ENCODE measurements at regions not wholly inside any gene's neighbourhood (a gene's known extent, or its start where the extent isn't known, plus 50 kb on each side); places are given as distances from the start of the nearest gene placed in this dataset.

- TF ChIP-seq REST (IDR thresholded peaks at IDR 0.05) (no peak), BHLHE40 (IDR thresholded peaks at IDR 0.05; ENCODE audit: low read depth, low read length) (no peak), NR3C1 (IDR thresholded peaks at IDR 0.05) (no peak)
These were observed 362.7 kb upstream of the SHH start (continued) for GRCh38 chr7:156175003-156175402.

- no peak overlapping the region for H3K4me2 ChIP-seq
- H3K9me3 ChIP-seq: no peaks in the 10 kb centered on the region
- WGBS (ENCODE audit: missing lambda C conversion rate): 68% methylated on average over 14 of the region's 17 CpGs
- H3K4me3 ChIP-seq: no peak overlapping the region
- H3K4me1 ChIP-seq: no peaks in the 10 kb centered on the region
- no peak for FAIRE-seq
- CTCF ChIA-PET: interaction anchor here (1.2 kb wide), 1 partner anchor 13 kb away, joined by 3 read pairs; no protein-coding TSS in a partner anchor
- no peak for DNase-seq (ENCODE audit: low read depth in 1 of 2, low spot score in 1 of 2)
- TF ChIP-seq ZC3H11A (IDR thresholded peaks at IDR 0.05): no peak
- H3K27ac ChIP-seq: no peak overlapping the region
- POLR2A ChIA-PET: no interaction called here
- ATAC-seq: no peak
These were observed 362.2 kb upstream of the SHH start for GRCh38 chr7:156174428-156174827.

GRCh38 chr7:156173748-156174353 lies 361.6 kb upstream of the SHH start:
- TF ChIP-seq GATA3 (IDR thresholded peaks at IDR 0.05; ENCODE audit: borderline replicate concordance) (no peak), RARB (CRISPR knock-in tag; IDR thresholded peaks at IDR 0.05) (no peak), ELK1 (IDR thresholded peaks at IDR 0.05; ENCODE audit: low read depth, low read length) (no peak), ATOH8 (CRISPR knock-in tag; IDR thresholded peaks at IDR 0.05; ENCODE audit: low read depth) (no peak), FOXS1 (CRISPR knock-in tag; IDR thresholded peaks at IDR 0.05) (no peak), EP300 (IDR thresholded peaks at IDR 0.05) (no peak), ZC3H11A (IDR thresholded peaks at IDR 0.05) (no peak), CHD4 (IDR thresholded peaks at IDR 0.05; ENCODE audit: borderline replicate concordance) (no peak), JUN (IDR thresholded peaks at IDR 0.05) (no peak), POLR2A (IDR thresholded peaks at IDR 0.05; ENCODE audit: low read length) (no peak), RNF2 (IDR thresholded peaks at IDR 0.05; ENCODE audit: borderline replicate concordance, low read depth) (no peak), HDAC2 (IDR thresholded peaks at IDR 0.05) (no peak), USF2 (IDR thresholded peaks at IDR 0.05) (no peak), RCOR1 (IDR thresholded peaks at IDR 0.05; ENCODE audit: low read depth, low read length) (no peak), SMC3 (IDR thresholded peaks at IDR 0.05) (no peak), NR3C1 (IDR thresholded peaks at IDR 0.05) (no peak), REST (IDR thresholded peaks at IDR 0.05) (no peak), RFX5 (IDR thresholded peaks at IDR 0.05) (no peak), SREBF2 (IDR thresholded peaks at IDR 0.05) (no peak)
- no peaks in the 10 kb centered on the region for H3K4me1 ChIP-seq
- DNase-seq (ENCODE audit: low read depth in 1 of 2, low spot score in 1 of 2) (no peak), ATAC-seq (no peak), FAIRE-seq (no peak)
- ChIA-PET CTCF (interaction anchor here (1.2 kb wide), 1 partner anchor 14 kb away, joined by 3 read pairs; no protein-coding TSS in a partner anchor), POLR2A (no interaction called here)
- no peaks in the 10 kb centered on the region for H3K9me3 ChIP-seq
- WGBS (ENCODE audit: missing lambda C conversion rate): 55% methylated on average over 14 of the region's 18 CpGs
- H3K27ac ChIP-seq: no peak overlapping the region
- H3K4me3 ChIP-seq: no peak overlapping the region
- H3K4me2 ChIP-seq: no peak overlapping the region
